Jurkat, Clone E6-1 (cell line): ENCODE measurements at regions not wholly inside any gene's neighbourhood (a gene's known extent, or its start where the extent isn't known, plus 50 kb on each side); places are given as distances from the start of the nearest gene placed in this dataset.
"Not testable (repeated sequence)": the region's sequence is repeated elsewhere in the genome, so short reads cannot be mapped to it uniquely, and the experiment has no call there.

Experiments
- DNase-seq: peaks from one replicate; pipeline ENCODE4 v3.0.0-alpha.2; 2011; ENCODE audit warnings: low read depth, low spot score
- H3K4me3 ChIP-seq: 2 replicates; pipeline ENCODE4 v1.5.1; 2011; ENCODE audit warnings: mild to moderate bottlenecking, low read length, control low read depth, moderate library complexity

DNA sequence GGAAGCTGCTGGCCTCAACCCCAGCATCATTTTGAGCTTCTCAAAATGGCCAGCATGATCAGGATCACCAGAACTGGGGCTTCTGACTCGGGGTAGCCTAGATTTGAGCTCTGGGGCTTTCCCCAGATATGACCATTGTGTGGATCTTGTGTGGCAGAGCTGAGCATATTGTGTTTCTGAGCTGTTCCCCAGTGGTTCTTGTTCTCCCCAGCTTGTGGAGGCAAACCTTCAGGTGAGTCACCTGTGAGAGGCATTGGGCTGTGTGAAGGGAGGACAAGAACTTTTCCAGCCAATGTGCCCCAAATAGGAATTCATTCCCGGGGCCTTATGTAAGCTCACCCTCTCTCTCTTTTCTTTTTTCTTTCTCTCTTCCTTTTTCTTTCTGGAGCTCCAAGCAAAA, 80.7 kb upstream of the PITX1 start:
- H3K4me3 ChIP-seq: no peak overlapping the region
- DNase-seq: no peak

GRCh38 chr5:135112008-135112725, 78.1 kb upstream of the PITX1 start:
- no peak overlapping the region for H3K4me3 ChIP-seq
- no peak for DNase-seq

- no peak overlapping the region for H3K4me3 ChIP-seq
- DNase-seq: no peak
These were observed 77.0 kb upstream of the PITX1 start for GRCh38 chr5:135110785-135111596.

- DNase-seq: no peak
- no peak overlapping the region for H3K4me3 ChIP-seq
These were observed 75.0 kb upstream of the PITX1 start for GRCh38 chr5:135108992-135109391.

DNA sequence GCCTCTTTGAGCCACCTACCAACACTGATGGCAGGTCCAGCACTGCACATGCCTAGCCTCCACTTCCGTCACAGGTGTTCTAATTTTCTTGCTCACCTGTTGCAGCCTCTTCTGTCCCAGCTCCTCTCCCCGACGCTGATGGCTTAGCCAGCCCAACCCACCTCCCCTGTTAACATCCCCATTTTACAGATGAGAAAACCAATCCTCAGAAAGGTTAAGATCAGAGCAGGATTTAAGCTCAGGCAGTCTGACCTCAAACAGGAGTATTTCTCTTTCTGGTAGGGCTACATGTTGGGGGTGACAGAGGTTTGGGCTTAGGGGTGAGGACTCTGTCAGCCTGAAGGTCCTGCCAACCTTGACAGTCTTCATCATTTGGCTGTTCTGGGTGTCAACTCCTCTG, 74.5 kb upstream of the PITX1 start:
- DNase-seq: no peak
- H3K4me3 ChIP-seq: no peak overlapping the region

DNA sequence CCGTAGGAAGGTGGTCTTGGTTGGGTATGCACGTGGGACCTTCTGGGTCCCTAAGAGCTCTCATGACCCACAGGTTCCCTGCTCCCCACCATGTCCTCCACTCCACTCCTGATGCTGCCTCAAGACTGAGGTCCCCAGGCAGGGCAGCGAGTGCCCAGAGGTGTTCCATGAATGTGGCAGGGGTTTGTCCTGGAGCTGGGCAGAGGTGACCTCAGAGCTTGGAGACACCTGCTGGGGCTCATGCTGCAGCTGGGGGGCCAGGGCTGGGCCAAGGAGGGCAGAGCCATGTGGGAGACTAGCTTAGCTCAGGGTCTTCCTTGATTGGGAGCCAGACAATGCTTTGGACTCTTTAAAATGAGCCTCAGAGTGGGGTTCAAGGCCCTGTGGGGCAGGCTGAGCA, 74.0 kb upstream of the PITX1 start:
- H3K4me3 ChIP-seq: no peak overlapping the region
- DNase-seq: no peak

GRCh38 chr5:135106610-135107471, 72.8 kb upstream of the PITX1 start:
- DNase-seq: no peak
- no peak overlapping the region for H3K4me3 ChIP-seq

DNA sequence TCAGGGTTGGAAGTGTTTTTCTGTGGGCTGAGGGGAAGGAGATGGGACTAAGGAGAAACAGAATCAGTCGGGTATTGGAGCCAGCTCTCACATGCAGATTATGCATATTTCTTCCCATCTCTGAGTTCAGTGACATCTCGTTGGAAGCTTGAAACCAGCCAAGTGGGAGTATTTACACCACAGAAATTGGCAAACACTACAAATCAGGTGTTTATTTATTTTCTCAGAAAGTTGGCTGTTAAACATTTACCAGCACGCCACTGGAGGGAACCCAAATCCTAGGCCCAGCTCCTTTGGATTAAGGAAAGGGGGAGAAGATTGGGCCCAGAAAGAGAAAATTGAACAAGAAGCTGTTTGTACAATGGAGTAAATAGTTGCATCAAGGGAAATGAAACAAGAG, 72.1 kb upstream of the PITX1 start:
- DNase-seq: no peak
- no peak overlapping the region for H3K4me3 ChIP-seq

GRCh38 chr5:135105105-135105484, 71.1 kb upstream of the PITX1 start:
- no peak for DNase-seq
- H3K4me3 ChIP-seq: no peak overlapping the region

GRCh38 chr5:135103575-135103853, 69.5 kb upstream of the PITX1 start:
- no peak overlapping the region for H3K4me3 ChIP-seq
- no peak for DNase-seq

DNA sequence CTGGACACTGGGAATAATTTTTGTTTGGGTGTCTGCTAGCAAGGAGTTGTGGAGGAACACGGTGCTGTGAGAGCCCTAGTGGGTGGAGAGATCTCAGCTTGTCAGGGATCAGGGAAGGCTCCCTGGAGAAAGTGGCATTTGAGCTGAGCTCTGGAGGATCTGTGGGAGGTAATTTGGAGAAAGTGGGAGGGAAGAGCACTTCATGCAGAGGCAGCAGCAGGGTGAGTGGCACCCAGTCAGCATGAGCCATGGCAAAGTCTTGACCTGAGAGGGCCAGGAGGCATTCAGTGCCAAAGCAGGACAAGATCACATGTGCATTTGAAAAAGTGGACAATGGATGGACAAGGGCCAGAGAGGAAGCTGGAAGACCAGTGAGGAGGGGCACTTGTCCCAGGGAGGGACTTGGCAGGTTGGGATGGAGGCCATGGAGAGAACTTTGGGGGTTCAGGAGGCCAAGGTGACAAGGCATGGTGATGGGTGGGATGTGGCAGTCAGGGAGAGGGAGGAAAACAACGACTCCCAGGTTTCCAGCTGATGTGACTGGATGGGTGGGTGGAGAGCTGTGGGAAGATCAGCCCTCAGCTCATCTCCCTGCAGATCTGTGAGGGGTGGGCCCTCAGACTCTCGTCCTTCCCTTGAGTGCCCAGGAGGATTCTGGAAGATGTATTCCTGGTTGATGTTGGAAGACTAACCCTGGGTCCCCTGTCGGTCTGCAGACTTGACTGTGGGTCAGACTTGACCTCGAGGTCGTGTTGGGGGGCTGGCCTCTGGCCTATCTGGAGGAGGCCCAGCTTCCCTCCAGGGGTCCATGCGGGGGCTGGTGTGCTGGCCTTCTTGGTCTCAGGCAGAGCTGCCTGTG, 68.9 kb upstream of the PITX1 start:
- no peak overlapping the region for H3K4me3 ChIP-seq

GRCh38 chr5:135100431-135100830, 66.4 kb upstream of the PITX1 start:
- no peak for DNase-seq
- H3K4me3 ChIP-seq: no peak overlapping the region

More for the DNA sequence above, 68.9 kb upstream of the PITX1 start:
- no peak for DNase-seq

- DNase-seq: no peak
- H3K4me3 ChIP-seq: no peak overlapping the region
These were observed 66.0 kb upstream of the PITX1 start for GRCh38 chr5:135100011-135100410.

DNA sequence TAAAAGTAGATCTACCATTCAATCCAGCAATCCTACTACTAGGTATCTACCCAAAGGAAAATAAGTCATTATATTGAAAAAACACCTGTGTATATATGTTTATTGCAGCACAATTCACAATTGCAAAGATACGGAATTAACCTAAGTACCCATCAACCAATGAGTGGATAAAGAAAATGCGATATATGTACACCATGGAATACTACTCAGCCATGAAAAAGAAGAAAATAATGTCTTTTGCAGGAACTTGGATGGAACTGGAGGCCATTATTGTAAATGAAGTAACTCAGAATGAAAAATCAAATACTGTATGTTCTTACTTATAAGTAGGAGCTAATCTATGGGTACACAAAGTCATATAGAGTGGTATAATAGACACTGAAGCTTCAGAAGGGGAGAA, 63.4 kb upstream of the PITX1 start:
- DNase-seq: no peak

DNA sequence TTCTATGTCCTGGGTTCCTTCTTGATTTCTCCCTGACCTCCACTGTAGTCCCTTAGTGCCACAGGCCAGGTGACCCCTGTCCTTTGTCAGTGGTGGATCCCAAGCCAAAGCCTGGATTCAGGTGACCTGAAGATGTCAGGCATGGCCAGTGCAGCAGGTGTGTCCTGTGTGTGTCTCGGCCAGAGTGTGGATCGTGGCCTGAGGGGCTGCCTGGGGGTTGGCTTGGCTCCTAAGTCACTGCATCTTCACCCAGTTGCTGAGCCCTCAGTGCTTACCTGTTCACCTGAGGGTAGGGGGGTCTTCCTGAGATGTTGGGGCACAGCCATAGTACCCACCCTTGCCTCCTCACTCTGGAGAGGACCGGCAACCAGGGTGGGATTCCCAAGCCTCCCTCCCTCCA, 61.8 kb upstream of the PITX1 start:
- DNase-seq: no peak
- H3K4me3 ChIP-seq: no peak overlapping the region

More for the DNA sequence above, 63.4 kb upstream of the PITX1 start:
- no peak overlapping the region for H3K4me3 ChIP-seq

DNA sequence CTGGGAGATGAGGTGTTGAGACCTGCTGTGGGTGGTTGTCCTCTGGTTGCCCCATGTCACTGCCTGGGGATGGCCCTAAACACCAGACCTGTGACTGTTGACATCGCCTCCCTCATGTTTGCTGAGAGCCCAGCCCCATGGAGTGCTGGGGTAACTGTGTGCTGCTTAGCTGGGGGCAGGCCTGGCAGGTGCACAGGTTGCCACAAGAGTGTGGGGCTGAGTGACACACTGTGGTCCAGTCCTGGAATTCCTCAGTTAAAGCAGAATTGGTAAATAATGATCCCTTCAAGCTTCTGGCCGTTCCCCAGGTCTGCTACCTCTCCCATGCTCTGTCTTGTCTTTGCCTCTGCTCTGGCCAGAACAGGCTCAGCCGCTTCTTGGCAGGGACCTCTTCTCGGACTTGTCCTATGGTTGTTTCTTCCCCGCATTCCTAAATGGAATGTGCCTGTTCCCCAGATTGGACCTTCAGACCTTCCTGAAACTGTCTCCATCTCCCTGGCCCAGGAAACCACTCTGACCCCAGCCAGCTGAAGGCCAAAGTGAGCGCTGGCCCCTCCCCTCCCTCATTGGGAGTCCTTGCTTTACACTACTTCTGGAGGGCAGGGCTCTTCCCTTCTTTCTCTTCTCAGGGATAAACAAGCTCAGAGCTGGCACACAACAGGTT, 61.2 kb upstream of the PITX1 start:
- no peak overlapping the region for H3K4me3 ChIP-seq
- no peak for DNase-seq

DNA sequence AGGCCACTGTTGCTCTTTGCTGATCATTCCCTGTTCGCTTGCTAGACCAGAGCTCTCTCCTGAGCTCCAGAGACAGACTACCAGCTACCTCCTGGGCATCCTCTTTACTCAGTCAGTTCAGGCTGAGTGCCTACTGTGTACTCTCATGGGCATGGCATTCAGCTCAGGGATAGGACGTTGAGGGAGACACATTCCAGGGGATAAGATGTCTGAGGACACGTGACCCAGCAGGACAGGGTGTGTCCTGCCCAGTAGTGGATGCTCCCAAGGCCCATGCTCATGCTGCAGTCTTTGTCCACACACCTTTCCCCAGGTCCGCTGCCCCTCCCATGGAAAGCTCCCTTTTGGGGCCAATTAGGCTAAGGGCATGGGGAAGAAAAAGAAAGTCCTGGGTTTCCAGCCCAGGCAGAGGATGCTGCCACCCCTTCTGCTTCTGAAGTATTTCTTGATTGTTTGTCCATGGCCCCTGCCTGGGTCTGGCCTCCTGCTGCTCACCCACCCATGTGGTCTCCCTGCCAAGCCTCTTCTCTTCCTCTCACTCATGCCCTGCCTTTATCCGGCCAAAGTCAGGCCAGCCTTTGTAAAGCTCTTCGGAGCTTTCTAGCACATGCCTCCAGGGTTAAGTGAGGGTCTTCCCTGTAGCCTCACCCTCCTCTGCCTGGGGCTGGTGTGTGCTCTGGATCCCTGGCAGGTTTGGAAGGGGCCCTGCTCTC, 60.5 kb upstream of the PITX1 start:
- H3K4me3 ChIP-seq: no peak overlapping the region

GRCh38 chr5:135093483-135093882, 59.5 kb upstream of the PITX1 start:
- not testable (repeated sequence) for DNase-seq, H3K4me3 ChIP-seq

More for the DNA sequence above, 60.5 kb upstream of the PITX1 start:
- DNase-seq: no peak
